ENCODE measurements at regions not wholly inside any gene's neighbourhood (a gene's known extent, or its start where the extent isn't known, plus 50 kb on each side); places are given as distances from the start of the nearest gene placed in this dataset.
"Not testable (repeated sequence)": the region's sequence is repeated elsewhere in the genome, so short reads cannot be mapped to it uniquely, and the experiment has no call there.

DNA sequence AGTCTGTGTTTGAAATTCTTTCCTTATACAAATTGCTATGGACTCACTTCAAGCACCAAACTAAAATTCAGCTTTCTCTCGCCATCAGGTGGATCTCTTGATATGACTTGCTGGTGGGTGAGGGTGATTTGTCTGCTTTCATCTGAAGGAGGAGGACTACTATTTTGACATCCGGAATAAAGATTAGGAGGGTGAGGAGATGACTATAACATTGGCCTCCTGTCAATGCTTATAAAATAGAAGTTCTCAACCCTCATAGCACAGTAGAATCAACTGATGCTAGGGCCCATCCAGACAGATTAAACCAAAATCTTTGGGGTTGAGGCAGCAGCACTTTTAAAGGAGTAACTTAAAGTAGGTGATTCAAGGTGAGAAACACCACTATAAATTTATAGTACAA lies 120.4 kb upstream of the DNAJC10 start:
- DNase-seq (ENCODE audit: low read depth), result no peak

GRCh38 chr2:182597570-182598295 lies 118.3 kb upstream of the DNAJC10 start:
- no peak for DNase-seq (ENCODE audit: low read depth)

DNA sequence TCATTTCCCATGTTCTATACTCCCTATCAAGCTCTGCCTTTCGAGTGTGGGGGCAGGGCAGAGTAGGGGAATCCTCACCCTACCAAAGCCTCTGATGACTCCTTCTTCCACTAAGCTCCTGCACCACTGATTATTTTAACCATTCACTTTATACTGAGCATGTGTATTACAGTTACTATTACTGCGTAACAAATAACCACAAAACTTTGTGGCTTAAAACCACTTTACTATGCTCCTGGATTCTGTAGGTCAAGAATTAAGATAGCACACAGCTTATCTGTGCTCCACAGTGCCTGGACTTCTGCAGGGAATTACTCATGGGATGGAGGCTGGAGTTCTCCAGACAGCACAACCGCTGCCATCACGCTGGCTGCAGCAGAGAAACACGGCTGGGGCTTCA lies 117.4 kb upstream of the DNAJC10 start:
- no peak for DNase-seq (ENCODE audit: low read depth)

GRCh38 chr2:182605166-182605565 lies 110.9 kb upstream of the DNAJC10 start:
- DNase-seq (ENCODE audit: low read depth), result no peak

- no peak for DNase-seq (ENCODE audit: low read depth)
These were observed 109.1 kb upstream of the DNAJC10 start for GRCh38 chr2:182606728-182607681.

DNA sequence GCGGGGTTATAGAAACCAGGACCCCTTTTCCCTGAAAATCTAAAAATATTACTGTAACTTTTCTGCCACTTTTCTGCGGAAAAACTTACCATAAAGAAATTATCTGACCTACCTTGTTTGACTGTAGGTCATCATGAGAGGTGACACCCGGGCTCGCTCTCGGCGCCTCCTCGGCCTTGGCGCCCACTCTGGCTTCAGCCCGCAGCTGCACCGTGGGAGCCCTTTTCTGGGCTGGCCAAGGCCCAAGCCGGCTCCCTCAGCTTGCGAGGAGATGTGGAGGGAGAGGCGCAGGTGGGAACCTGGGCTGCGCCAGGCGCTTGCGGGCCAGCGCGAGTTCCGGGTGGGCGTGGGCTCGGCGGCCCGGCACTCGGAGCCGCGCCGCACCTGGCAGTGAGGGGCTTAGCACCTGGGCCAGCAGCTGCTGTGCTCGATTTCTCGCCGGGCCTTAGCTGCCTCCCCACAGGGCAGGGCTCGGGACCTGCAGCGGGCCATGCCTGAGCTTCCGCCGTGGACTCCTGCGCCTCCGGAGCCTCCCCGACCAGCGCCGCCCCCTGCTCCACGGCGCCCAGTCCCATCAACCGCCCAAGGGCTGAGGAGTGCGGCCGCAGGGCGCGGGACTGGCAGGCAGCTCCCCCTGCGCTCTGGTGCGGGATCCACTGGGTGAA lies 107.7 kb upstream of the DNAJC10 start:
- DNase-seq (ENCODE audit: low read depth), result no peak

GRCh38 chr2:182609005-182609404 lies 107.1 kb upstream of the DNAJC10 start:
- DNase-seq (ENCODE audit: low read depth), result not testable (repeated sequence)

DNA sequence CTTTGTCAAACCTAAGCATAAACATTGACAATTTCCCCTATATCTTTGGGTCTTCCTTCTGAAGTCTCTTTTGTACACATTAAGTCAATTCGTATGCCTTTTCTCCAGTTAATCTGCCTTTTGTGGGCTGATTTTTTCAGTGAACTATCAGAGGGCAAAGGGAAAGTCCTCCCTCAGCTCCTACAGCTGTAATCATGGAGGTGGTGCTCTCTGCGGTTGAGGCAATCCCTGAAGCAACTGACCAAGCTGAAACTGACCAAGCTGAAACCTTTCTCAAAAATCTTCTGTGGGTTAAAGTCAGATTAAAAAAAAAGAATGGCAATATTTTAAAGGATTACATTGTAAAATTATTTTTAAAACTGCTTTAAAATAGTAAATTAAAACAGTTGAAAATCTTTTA lies 105.8 kb upstream of the DNAJC10 start:
- no peak for DNase-seq (ENCODE audit: low read depth)

DNA sequence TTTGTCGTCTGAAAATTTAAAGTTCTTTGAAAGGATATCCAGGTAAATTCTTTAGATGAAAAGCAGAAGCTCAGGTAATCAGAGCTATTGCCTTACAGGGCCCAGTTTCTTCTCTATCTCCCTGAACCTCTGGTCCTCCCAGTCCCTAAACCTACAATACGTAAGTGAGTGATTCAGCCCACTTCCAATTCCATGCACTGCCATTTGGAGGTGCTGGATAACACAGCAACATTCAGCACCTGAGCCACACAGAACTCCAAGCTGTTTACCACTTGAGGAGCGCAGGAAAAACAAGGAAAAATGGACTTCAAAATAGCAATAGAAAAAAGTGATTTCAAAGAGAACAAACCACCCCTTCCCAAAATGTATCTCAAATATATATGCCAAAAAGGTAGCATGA lies 105.0 kb upstream of the DNAJC10 start:
- DNase-seq (ENCODE audit: low read depth), result no peak

- no peak for DNase-seq (ENCODE audit: low read depth)
These were observed 101.0 kb upstream of the DNAJC10 start for GRCh38 chr2:182615036-182615435.

- peak; percentile 69 for DNase-seq (ENCODE audit: low read depth)
These were observed 99.3 kb upstream of the DNAJC10 start for GRCh38 chr2:182616471-182617393.

- no peak for DNase-seq (ENCODE audit: low read depth)
These were observed 97.4 kb upstream of the DNAJC10 start for GRCh38 chr2:182618672-182619079.

DNA sequence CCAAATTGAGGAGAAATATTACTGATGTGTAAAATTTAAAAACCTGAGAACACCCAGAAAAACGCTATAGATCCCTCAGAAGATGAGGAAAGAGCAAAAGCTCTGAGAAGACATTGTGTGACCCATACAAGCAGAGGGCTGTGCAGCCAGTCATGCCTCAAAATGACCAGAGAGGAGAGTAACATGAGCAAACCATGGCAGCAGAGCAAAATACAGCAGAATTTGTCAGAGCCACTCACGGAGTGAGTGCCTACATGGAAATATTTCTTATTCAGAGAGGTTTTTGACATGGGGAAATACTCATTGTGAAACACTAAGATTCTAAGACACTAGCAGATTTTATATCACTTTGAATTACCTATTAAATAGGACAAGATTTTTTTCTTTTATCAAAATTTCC lies 96.8 kb upstream of the DNAJC10 start:
- DNase-seq (ENCODE audit: low read depth), result no peak

GRCh38 chr2:182621191-182621590 lies 94.9 kb upstream of the DNAJC10 start:
- DNase-seq (ENCODE audit: low read depth), result no peak

GRCh38 chr2:182621810-182622209 lies 94.2 kb upstream of the DNAJC10 start:
- DNase-seq (ENCODE audit: low read depth), result no peak

- no peak for DNase-seq (ENCODE audit: low read depth)
These were observed 93.8 kb upstream of the DNAJC10 start for GRCh38 chr2:182622231-182622630.

- DNase-seq (ENCODE audit: low read depth), result no peak
These were observed 90.2 kb upstream of the DNAJC10 start for GRCh38 chr2:182625814-182626213.

GRCh38 chr2:182628916-182629315 lies 87.1 kb upstream of the DNAJC10 start:
- DNase-seq (ENCODE audit: low read depth), result no peak

DNA sequence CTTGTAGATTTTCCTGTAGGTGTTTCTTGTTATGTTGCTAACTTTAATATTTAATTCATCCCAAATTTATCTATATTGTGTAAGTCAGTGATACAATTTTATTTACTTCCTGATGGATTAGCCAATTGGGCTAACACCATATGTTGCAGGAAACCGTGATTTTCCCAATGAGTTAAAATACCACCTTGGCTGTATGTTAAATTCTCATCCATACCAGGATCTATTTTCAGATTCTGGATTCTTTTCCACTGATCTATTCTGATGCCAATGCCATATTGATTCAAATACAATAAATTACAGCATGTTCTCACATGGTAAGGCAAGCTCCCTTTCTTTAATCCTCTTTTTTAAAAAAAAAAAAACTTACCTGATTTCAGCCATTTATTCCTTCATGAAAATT lies 85.8 kb upstream of the DNAJC10 start:
- no peak for DNase-seq (ENCODE audit: low read depth)

GRCh38 chr2:182631299-182631698 lies 84.8 kb upstream of the DNAJC10 start:
- no peak for DNase-seq (ENCODE audit: low read depth)

GRCh38 chr2:182634386-182634785 lies 81.7 kb upstream of the DNAJC10 start:
- no peak for DNase-seq (ENCODE audit: low read depth)

GRCh38 chr2:182636699-182637098 lies 79.4 kb upstream of the DNAJC10 start:
- no peak for DNase-seq (ENCODE audit: low read depth)

Data from HS-27A (cell line).